Right atrium auricular region (tissue), 2 donors: ENCODE measurements at regions not wholly inside any gene's neighbourhood (a gene's known extent, or its start where the extent isn't known, plus 50 kb on each side); places are given as distances from the start of the nearest gene placed in this dataset.
"Not testable (repeated sequence)": the region's sequence is repeated elsewhere in the genome, so short reads cannot be mapped to it uniquely, and the experiment has no call there.

Experiments used
- DNase-seq: peaks from one replicate; pipeline ENCODE4 v3.0.0-alpha.2; 2019; ENCODE audit warnings: low spot score
- H3K27ac ChIP-seq, 2 donors: fragments of 200-600 bp; sonication (generic); 1 replicate in 1 of 2; 2 replicates in 1 of 2; pipeline ENCODE4 v1.5.1; 2016 to 2019
- H3K27me3 ChIP-seq, 2 donors: fragments of 200-600 bp; sonication (generic); one replicate each; pipeline versions ENCODE4 v1.5.1 to v1.6.0; 2017 to 2019
- H3K36me3 ChIP-seq: fragments of 200-600 bp; sonication (generic); one replicate; pipeline ENCODE4 v1.5.1; 2016
- H3K4me1 ChIP-seq, 2 donors: fragments of 200-600 bp; sonication (generic); one replicate each; pipeline versions ENCODE4 v1.5.1 to v1.6.0; 2017 to 2019
- H3K4me3 ChIP-seq, 2 donors: fragments of 200-600 bp; sonication (generic); 1 replicate in 1 of 2; 2 replicates in 1 of 2; pipeline ENCODE4 v1.5.1; 2017 to 2019; ENCODE audit warnings: mild to moderate bottlenecking in 1 of 2, moderate library complexity in 1 of 2
- H3K9me3 ChIP-seq, 2 donors: fragments of 200-600 bp; sonication (generic); one replicate each; pipeline ENCODE4 v1.5.1; 2019
- TF ChIP-seq, protein P1 (sequence below), 2 donors: fragments of 200-600 bp; sonication (generic); IDR thresholded peaks; one replicate each; pipeline ENCODE4 v1.5.1; 2019; ENCODE audit warnings: antibody characterized with exemption in 2 of 2

DNA sequence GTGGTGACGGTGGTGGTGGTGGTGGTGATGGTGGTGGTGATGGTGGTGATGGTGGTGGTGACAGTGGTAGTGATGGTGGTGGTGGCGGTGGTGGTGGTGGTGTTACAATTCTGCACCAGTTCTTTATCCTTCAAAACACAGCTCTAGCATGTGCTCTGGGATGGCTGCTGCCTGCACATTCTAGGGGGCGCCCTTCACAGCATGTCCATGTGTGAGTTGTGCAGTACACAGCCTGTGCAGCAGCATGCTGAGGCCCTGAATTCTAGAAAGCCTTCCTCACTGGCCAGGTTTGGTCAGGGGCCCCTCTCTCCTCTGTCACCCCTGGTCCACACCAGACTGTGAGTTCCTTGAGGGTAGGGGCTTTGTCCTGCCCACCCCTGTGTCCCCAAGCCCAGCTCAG lies 67.7 kb downstream of the MATN1 start:
- Histone ChIP-seq H3K4me1 (no peaks in the 10 kb centered on the region), H3K27me3 (no peaks in the 10 kb centered on the region), H3K27ac (no peak overlapping the region), H3K9me3 (no peaks in the 10 kb centered on the region), H3K4me3 (no peak overlapping the region), H3K36me3 (no peaks in the 10 kb centered on the region)
- TF ChIP-seq, protein P1, sequence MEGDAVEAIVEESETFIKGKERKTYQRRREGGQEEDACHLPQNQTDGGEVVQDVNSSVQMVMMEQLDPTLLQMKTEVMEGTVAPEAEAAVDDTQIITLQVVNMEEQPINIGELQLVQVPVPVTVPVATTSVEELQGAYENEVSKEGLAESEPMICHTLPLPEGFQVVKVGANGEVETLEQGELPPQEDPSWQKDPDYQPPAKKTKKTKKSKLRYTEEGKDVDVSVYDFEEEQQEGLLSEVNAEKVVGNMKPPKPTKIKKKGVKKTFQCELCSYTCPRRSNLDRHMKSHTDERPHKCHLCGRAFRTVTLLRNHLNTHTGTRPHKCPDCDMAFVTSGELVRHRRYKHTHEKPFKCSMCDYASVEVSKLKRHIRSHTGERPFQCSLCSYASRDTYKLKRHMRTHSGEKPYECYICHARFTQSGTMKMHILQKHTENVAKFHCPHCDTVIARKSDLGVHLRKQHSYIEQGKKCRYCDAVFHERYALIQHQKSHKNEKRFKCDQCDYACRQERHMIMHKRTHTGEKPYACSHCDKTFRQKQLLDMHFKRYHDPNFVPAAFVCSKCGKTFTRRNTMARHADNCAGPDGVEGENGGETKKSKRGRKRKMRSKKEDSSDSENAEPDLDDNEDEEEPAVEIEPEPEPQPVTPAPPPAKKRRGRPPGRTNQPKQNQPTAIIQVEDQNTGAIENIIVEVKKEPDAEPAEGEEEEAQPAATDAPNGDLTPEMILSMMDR (IDR thresholded peaks at IDR 0.05) = no peak
- DNase-seq = no peak

DNA sequence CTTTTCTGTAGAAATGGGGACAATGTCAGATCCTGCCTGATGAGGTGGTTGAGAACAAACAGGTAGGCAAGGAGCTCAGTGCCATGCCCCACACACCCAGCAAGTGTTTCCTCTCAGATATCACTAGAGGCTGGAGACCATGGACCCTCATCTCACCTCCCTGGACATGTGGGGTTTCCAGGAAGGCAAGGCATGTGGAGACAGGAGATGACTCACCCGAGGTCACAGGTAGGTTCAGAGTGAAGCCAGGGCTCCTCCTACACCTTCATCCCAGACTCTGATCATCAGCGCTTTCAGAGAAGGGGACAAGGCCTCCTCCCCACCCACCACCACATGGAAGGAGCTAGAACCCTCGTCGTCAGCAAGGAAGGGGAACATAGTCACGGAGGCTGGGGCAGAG lies 69.2 kb downstream of the MATN1 start:
- Histone ChIP-seq H3K9me3 (no peaks in the 10 kb centered on the region), H3K4me3 (no peak overlapping the region), H3K36me3 (no peaks in the 10 kb centered on the region), H3K4me1 (no peaks in the 10 kb centered on the region), H3K27ac (no peak overlapping the region), H3K27me3 (no peaks in the 10 kb centered on the region)
- no peak for DNase-seq
- TF ChIP-seq, protein P1 (IDR thresholded peaks at IDR 0.05) = no peak

DNA sequence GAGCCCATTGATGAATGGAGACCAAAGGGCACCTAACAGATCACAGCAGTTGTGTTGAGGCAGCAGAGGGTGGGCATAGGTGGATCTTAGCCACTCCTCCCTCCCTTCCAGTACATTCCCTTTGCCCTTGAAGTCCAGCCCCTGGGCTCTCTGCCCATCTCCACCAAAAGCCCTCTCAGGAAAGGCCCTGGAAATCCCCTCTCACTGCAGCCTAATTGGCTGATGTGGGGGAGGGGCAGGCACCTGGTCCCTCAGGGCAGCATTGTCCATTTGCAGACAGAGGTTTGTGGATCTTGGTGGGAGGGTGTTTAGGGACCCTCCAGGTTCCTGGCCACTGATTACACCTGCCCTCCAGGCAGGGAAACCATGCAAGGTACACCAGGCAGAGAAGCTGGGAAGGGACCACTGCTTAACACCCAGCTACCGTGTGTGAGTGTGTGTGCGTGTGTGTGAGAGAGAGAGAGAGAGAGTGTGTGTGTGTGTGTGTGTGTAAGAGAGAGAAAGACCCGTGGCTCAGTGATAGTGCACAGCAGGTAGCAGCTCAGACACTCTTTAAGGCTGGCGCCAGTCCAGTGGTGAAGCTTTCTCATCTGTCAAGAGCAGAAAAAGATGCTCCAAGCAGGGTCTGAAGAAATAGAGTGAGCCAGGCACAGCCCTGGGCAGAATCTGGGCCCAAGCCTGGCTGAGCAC lies 71.1 kb downstream of the MATN1 start:
- DNase-seq = no peak
- no peak overlapping the region for H3K4me3 ChIP-seq
- TF ChIP-seq, protein P1 (IDR thresholded peaks at IDR 0.05) = no peak
- no peaks in the 10 kb centered on the region for H3K4me1 ChIP-seq
- H3K27ac ChIP-seq = no peak overlapping the region
- H3K36me3 ChIP-seq = no peaks in the 10 kb centered on the region
- no peaks in the 10 kb centered on the region for H3K27me3 ChIP-seq
- no peaks in the 10 kb centered on the region for H3K9me3 ChIP-seq

DNA sequence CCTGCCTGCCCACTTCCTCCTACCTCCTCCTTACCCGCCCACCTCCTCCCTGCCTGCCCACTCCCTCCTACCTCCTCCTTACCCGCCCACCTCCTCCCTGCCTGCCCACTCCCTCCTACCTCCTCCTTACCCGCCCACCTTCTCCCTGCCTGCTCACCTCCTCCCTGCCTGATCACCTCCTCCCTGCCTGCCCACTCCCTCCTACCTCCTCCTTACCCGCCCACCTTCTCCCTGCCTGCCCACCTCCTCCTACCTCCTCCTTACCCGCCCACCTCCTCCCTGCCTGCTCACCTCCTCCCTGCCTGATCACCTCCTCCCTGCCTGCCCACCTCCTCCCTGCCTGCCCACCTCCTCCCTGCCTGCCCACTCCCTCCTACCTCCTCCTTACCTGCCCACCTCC lies 72.0 kb downstream of the MATN1 start:
- not testable (repeated sequence) for H3K4me1 ChIP-seq, H3K9me3 ChIP-seq, H3K4me3 ChIP-seq, H3K36me3 ChIP-seq, H3K27ac ChIP-seq, DNase-seq, H3K27me3 ChIP-seq

DNA sequence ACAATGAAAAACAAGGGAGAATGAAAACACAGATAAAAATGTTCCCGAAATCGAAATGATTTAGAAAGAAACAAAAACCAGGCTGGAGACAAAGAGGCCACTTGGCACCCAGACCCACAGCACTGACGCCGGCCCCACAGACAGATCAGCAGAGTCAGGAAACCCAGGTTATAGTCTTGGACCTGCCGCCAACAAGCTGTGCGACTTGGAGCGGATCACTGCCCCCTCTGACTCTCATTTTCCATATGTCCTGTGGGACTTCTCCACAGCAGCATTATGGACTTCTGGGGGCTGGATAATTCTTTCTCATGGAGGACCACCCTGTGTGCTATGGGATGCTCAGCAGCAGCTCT lies 72.4 kb downstream of the MATN1 start:
- no peaks in the 10 kb centered on the region for H3K4me1 ChIP-seq
- TF ChIP-seq, protein P1 (IDR thresholded peaks at IDR 0.05) = no peak
- no peaks in the 10 kb centered on the region for H3K36me3 ChIP-seq
- H3K27me3 ChIP-seq = no peaks in the 10 kb centered on the region
- no peak for DNase-seq
- no peak overlapping the region for H3K27ac ChIP-seq
- H3K9me3 ChIP-seq = no peaks in the 10 kb centered on the region
- no peak overlapping the region for H3K4me3 ChIP-seq

DNA sequence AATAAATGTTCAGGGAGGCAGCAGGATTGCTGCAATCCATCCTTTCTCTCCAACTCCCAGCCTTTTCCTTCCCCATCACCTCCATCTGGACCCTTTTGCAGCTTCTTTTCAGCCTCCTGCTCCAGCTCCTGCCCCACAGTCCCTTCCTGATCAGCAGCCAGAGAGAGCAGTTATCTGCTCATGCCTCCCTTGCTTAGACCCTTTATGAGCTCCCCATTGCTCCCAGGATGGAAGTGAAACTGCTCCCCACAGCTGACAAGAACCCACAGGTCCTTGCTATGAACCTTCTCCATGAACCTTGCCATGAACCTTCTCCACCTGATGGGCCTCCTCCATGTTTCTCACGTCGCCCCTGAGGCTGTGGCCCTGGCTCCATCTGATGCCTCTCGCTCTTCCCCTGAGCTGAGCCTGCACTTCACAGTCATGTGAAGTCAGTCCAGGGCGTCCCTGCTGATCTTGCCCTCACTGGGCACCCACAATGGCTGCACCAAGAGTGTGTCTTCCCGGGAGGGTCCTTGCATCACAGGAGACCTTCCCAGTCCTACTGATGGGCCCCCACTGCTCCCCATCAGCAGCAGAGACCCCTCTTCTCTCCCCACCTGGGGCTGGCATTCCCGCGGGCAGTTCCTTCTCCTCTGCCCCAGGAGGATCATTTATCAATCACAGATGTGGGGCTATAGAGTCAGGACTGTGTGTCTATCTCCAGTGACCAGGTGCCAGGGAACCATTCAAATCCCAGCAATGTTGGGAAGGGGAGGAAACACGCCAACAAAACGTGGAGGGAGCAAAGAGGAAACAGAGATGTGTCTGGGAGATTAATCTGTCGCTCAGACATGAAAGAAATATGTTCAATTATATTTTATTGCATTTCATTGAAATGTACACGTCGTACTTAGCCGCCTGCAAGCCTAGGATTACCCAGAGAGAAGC lies 73.1 kb downstream of the MATN1 start:
- Histone ChIP-seq H3K9me3 (no peaks in the 10 kb centered on the region), H3K27ac (no peak overlapping the region), H3K4me1 (no peaks in the 10 kb centered on the region), H3K27me3 (no peaks in the 10 kb centered on the region), H3K4me3 (no peak overlapping the region), H3K36me3 (no peaks in the 10 kb centered on the region)
- TF ChIP-seq, protein P1 (IDR thresholded peaks at IDR 0.05) = no peak
- no peak for DNase-seq
